GM19240 (cell line): ENCODE measurements at regions not wholly inside any gene's neighbourhood (a gene's known extent, or its start where the extent isn't known, plus 50 kb on each side); places are given as distances from the start of the nearest gene placed in this dataset.

Experiments
- DNase-seq: peaks from one replicate; pipeline ENCODE4 v3.0.0; 2011; ENCODE audit warnings: low spot score; ENCODE audit not compliant: insufficient read length

GRCh38 chr2:60054571-60055340 is 498.7 kb downstream of the BCL11A start:
- no peak for DNase-seq

GRCh38 chr2:60053791-60054190 is 499.7 kb downstream of the BCL11A start:
- DNase-seq, result no peak

- no peak for DNase-seq
Observed at GRCh38 chr2:60052601-60053000, 500.9 kb downstream of the BCL11A start.

- no peak for DNase-seq
Observed at GRCh38 chr2:60051991-60052390, 501.5 kb downstream of the BCL11A start.

- no peak for DNase-seq
Observed at GRCh38 chr2:60047944-60048525, 505.4 kb downstream of the BCL11A start.

GRCh38 chr2:60047347-60047746 is 506.1 kb downstream of the BCL11A start:
- DNase-seq, result no peak

GRCh38 chr2:60046529-60046928 is 506.9 kb downstream of the BCL11A start:
- no peak for DNase-seq

GRCh38 chr2:60045456-60045855 is 508.0 kb downstream of the BCL11A start:
- DNase-seq, result no peak

GRCh38 chr2:60044484-60044883 is 509.0 kb downstream of the BCL11A start:
- no peak for DNase-seq

GRCh38 chr2:60042023-60042422 is 511.4 kb downstream of the BCL11A start:
- DNase-seq, result no peak

GRCh38 chr2:60033325-60033724 is 520.1 kb downstream of the BCL11A start:
- no peak for DNase-seq

GRCh38 chr2:60029566-60029883 is 523.9 kb downstream of the BCL11A start:
- DNase-seq, result no peak

GRCh38 chr2:60028849-60029565 is 524.4 kb downstream of the BCL11A start:
- DNase-seq, result no peak

GRCh38 chr2:60025496-60025895 is 528.0 kb downstream of the BCL11A start:
- DNase-seq, result no peak

GRCh38 chr2:60023256-60023985 is 530.0 kb downstream of the BCL11A start:
- DNase-seq, result no peak

- DNase-seq, result no peak
Observed at GRCh38 chr2:60007671-60008070, 545.8 kb downstream of the BCL11A start.

GRCh38 chr2:60003076-60003475 is 550.4 kb downstream of the BCL11A start:
- DNase-seq, result no peak

- no peak for DNase-seq
Observed at GRCh38 chr2:60002183-60002867, 551.1 kb downstream of the BCL11A start.

GRCh38 chr2:60000686-60001085 is 552.8 kb downstream of the BCL11A start:
- DNase-seq, result no peak

GRCh38 chr2:59998324-59998723 is 555.1 kb downstream of the BCL11A start:
- no peak for DNase-seq

- no peak for DNase-seq
Observed at GRCh38 chr2:59997371-59997770, 556.1 kb downstream of the BCL11A start.
